NB4 (cell line): ENCODE measurements at regions not wholly inside any gene's neighbourhood (a gene's known extent, or its start where the extent isn't known, plus 50 kb on each side); places are given as distances from the start of the nearest gene placed in this dataset.

Experiments
- CTCF ChIP-seq: IDR thresholded peaks from one replicate; pipeline ENCODE4 v1.5.1; 2012; ENCODE audit warnings: low read depth, low read length
- MYC ChIP-seq: IDR thresholded peaks from 2 replicates; pipeline ENCODE4 v1.6.1; 2011; ENCODE audit warnings: low read depth, low read length
- POLR2A ChIP-seq: IDR thresholded peaks from 2 replicates; pipeline ENCODE4 v1.6.1; 2011; ENCODE audit warnings: mild to moderate bottlenecking; ENCODE audit not compliant: insufficient read length; ENCODE audit errors: extremely low read depth

- TF ChIP-seq CTCF (no peak), POLR2A (no peak), MYC (no peak)
These were observed 612.8 kb upstream of the PKDCC start for GRCh38 chr2:41434991-41435390.
